MM.1S (cell line): ENCODE measurements at regions not wholly inside any gene's neighbourhood (a gene's known extent, or its start where the extent isn't known, plus 50 kb on each side); places are given as distances from the start of the nearest gene placed in this dataset.

Source experiments
- DNase-seq: peaks from one replicate; pipeline ENCODE4 v3.0.0-alpha.2; 2015
- H2AFZ ChIP-seq: fragments of 300-600 bp; sonication (generic); 2 replicates; pipeline ENCODE4 v1.6.0; 2016; ENCODE audit warnings: antibody characterized with exemption, low read length
- H3F3A ChIP-seq: fragments of 300-600 bp; sonication (generic); 2 replicates; pipeline ENCODE4 v1.6.1; 2016; ENCODE audit warnings: mild to moderate bottlenecking, antibody characterized with exemption, low read length, moderate library complexity, mixed read lengths; ENCODE audit not compliant: insufficient read depth
- H3K27ac ChIP-seq: fragments of 300-600 bp; sonication (generic); 2 replicates; pipeline ENCODE4 v1.5.1; 2016; ENCODE audit warnings: mild to moderate bottlenecking, low read length
- H3K27me3 ChIP-seq: fragments of 300-600 bp; sonication (generic); replicated peaks from 2 replicates; pipeline ENCODE4 v1.6.0; 2016; ENCODE audit warnings: low read length; ENCODE audit not compliant: insufficient read depth
- H3K36me3 ChIP-seq: fragments of 300-600 bp; sonication (generic); replicated peaks from 2 replicates; pipeline ENCODE4 v1.6.1; 2016; ENCODE audit warnings: mild to moderate bottlenecking, low read length, mixed read lengths; ENCODE audit not compliant: insufficient read depth
- H3K4me1 ChIP-seq: fragments of 300-600 bp; sonication (generic); 2 replicates; pipeline ENCODE4 v1.6.1; 2016; ENCODE audit warnings: low read length, mixed read lengths
- H3K4me2 ChIP-seq: fragments of 300-600 bp; sonication (generic); 2 replicates; pipeline ENCODE4 v1.6.0; 2016; ENCODE audit warnings: low read depth, low read length
- H3K4me3 ChIP-seq: fragments of 300-600 bp; sonication (generic); 2 replicates; pipeline ENCODE4 v1.5.1; 2016; ENCODE audit warnings: low read length, mixed read lengths
- H3K79me2 ChIP-seq: fragments of 300-600 bp; sonication (generic); 2 replicates; pipeline ENCODE4 v1.6.1; 2016; ENCODE audit warnings: mixed run types, low read length, mixed read lengths
- H3K9ac ChIP-seq: fragments of 300-600 bp; sonication (generic); 2 replicates; pipeline ENCODE4 v1.6.1; 2016; ENCODE audit warnings: low read length, mixed read lengths
- H3K9me2 ChIP-seq: fragments of 300-600 bp; sonication (generic); replicated peaks from 2 replicates; pipeline ENCODE4 v1.6.1; 2016; ENCODE audit warnings: mild to moderate bottlenecking, low read length, mixed read lengths; ENCODE audit not compliant: insufficient read depth
- H3K9me3 ChIP-seq: fragments of 300-600 bp; sonication (generic); replicated peaks from 2 replicates; pipeline ENCODE4 v1.6.1; 2016; ENCODE audit warnings: mild to moderate bottlenecking, low read length, mixed read lengths; ENCODE audit not compliant: insufficient read depth
- H4K20me1 ChIP-seq: fragments of 300-600 bp; sonication (generic); 2 replicates; pipeline ENCODE4 v1.6.1; 2016; ENCODE audit warnings: mild to moderate bottlenecking, low read length, moderate library complexity, mixed read lengths; ENCODE audit not compliant: insufficient read depth
- EZH2 ChIP-seq: fragments of 300-600 bp; sonication (generic); optimal IDR thresholded peaks from 2 replicates; pipeline ENCODE3; 2017; ENCODE audit warnings: low read depth, mild to moderate bottlenecking, antibody characterized with exemption, low read length, mixed read lengths
- EZH2phosphoT487 ChIP-seq: fragments of 300-600 bp; sonication (generic); IDR thresholded peaks from 2 replicates; pipeline ENCODE4 v1.6.1; 2018; ENCODE audit warnings: antibody characterized with exemption, low read length
- TF ChIP-seq, protein P1 (sequence below): fragments of 300-600 bp; sonication (generic); IDR thresholded peaks from 2 replicates; pipeline ENCODE4 v1.5.1; 2016; ENCODE audit warnings: antibody characterized with exemption, low read length, mixed read lengths

DNA sequence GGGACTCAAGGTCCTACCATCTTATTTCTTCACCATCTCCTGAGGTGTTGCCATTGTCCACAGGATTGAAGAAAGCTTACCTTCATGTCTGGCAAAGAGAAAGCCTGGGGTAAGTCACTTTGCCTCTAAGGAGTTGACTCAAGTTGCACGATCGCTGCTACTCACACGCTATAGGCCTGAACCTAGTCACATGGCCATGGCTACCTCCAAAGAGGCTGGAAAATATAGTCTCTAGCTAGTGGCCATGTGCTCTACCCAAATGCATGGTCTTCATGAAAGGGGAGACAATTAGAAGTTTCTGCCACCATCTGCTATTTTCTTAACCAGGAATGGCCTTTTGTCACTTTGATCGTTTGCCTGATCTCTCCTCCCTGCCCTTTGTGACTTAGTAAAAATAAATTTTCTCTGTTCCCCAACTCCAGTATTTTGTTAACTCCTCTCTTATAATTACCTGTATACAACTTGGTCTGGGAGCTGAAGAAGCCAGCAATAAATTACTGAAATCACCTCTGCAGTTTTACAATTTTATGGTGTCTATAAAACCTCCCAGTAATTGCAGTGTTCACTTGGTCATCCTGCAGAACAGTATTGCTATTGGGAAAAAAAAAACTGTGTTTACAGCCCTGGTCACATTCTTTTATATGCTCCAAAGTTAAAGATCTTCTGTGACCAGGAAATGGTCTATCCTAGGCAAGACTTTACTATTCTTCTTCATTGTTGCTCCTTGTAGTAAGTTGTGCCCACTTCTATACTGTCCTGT, 126.7 kb upstream of the TSPAN5 start:
- H3K9ac ChIP-seq = no peak overlapping the region
- TF ChIP-seq, protein P1, sequence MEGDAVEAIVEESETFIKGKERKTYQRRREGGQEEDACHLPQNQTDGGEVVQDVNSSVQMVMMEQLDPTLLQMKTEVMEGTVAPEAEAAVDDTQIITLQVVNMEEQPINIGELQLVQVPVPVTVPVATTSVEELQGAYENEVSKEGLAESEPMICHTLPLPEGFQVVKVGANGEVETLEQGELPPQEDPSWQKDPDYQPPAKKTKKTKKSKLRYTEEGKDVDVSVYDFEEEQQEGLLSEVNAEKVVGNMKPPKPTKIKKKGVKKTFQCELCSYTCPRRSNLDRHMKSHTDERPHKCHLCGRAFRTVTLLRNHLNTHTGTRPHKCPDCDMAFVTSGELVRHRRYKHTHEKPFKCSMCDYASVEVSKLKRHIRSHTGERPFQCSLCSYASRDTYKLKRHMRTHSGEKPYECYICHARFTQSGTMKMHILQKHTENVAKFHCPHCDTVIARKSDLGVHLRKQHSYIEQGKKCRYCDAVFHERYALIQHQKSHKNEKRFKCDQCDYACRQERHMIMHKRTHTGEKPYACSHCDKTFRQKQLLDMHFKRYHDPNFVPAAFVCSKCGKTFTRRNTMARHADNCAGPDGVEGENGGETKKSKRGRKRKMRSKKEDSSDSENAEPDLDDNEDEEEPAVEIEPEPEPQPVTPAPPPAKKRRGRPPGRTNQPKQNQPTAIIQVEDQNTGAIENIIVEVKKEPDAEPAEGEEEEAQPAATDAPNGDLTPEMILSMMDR = no peak

DNA sequence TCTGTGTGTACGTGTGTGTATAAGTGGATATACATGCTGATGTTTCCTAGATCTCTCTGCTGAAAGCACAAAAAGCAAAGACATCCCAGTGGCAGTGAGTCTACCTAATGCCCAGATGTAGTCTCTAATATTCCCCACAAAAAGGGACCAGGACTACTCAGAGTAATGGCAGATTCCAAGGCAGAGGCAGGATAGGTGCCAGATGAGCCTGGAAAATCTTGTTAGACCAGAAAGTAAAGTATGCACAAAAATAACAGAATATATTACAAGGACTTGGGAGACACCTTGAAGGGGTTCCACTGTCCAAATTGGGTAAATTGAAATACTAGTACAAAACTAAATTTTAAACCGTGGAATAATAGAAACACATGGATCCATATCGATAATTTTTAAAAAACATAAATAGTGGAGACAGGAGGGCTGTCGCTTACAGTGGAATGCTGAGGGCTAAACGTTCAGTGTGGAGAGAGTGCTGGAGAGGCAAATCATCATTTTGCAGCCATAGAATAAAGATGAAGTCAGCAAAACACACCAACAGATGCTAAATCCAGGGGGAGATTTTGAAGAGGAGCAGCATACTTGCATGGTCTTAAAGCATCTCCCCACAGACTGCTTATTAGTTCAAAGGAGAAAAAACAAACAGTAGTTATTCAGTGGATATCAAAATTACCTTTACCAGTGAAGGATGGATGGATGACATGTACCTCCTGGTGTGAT, 123.4 kb upstream of the TSPAN5 start:
- H3K9me2 ChIP-seq = no peaks in the 10 kb centered on the region
- H3K9me3 ChIP-seq = no peaks in the 10 kb centered on the region
- H3K27ac ChIP-seq = no peak overlapping the region
- H3K4me1 ChIP-seq = no peaks in the 10 kb centered on the region
- H3K4me2 ChIP-seq = no peak overlapping the region
- H3K36me3 ChIP-seq = no peaks in the 10 kb centered on the region
- H3K4me3 ChIP-seq = no peak overlapping the region
- H3K79me2 ChIP-seq = no peaks in the 10 kb centered on the region
- H2AFZ ChIP-seq = no peak overlapping the region
- H3K27me3 ChIP-seq = no peaks in the 10 kb centered on the region
- H4K20me1 ChIP-seq = no peaks in the 10 kb centered on the region
- H3K9ac ChIP-seq = no peak overlapping the region
- TF ChIP-seq EZH2phosphoT487 (no peak), EZH2 (no peak)
- TF ChIP-seq, protein P1 = no peak
- no peak for DNase-seq
- no peaks in the 10 kb centered on the region for H3F3A ChIP-seq

More for the DNA sequence above, 126.7 kb upstream of the TSPAN5 start:
- Histone ChIP-seq H3K9me3 (no peaks in the 10 kb centered on the region), H3K9me2 (no peaks in the 10 kb centered on the region), H3K79me2 (no peaks in the 10 kb centered on the region), H4K20me1 (no peaks in the 10 kb centered on the region), H3K27ac (no peak overlapping the region), H3K4me3 (no peak overlapping the region), H3K36me3 (no peaks in the 10 kb centered on the region), H3K4me2 (no peak overlapping the region), H3K4me1 (no peaks in the 10 kb centered on the region), H3F3A (no peaks in the 10 kb centered on the region), H2AFZ (no peak overlapping the region), H3K27me3 (no peaks in the 10 kb centered on the region)
- DNase-seq = no peak

DNA sequence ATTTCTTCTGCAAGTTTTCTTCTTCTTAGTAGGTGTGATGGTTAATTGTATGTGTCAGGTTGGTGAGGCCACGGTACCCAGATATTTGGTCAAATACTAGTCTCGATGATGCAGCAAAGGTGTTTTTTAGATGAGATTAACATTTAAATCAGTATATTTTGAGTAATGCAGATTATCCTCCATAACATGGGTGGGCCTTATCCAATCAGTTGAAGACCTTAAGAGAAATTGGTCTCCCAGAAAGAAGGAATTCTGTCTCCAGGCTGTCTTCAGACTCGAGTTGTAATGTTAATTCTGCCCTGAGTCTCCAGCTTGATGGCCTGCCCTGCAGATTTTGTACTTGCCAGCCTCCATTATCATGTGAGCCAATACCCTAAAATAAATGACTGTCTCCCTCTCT, 122.5 kb upstream of the TSPAN5 start:
- no peaks in the 10 kb centered on the region for H3K27me3 ChIP-seq
- DNase-seq = no peak
- TF ChIP-seq EZH2 (no peak), EZH2phosphoT487 (no peak)
- TF ChIP-seq, protein P1 = no peak
- H4K20me1 ChIP-seq = no peaks in the 10 kb centered on the region
- H3K36me3 ChIP-seq = no peaks in the 10 kb centered on the region
- no peak overlapping the region for H3K4me3 ChIP-seq
- no peak overlapping the region for H3K4me2 ChIP-seq
- no peaks in the 10 kb centered on the region for H3K4me1 ChIP-seq
- H3K79me2 ChIP-seq = no peaks in the 10 kb centered on the region
- H3K9me3 ChIP-seq = no peaks in the 10 kb centered on the region
- H2AFZ ChIP-seq = no peak overlapping the region
- H3F3A ChIP-seq = no peaks in the 10 kb centered on the region
- H3K9ac ChIP-seq = no peak overlapping the region
- no peak overlapping the region for H3K27ac ChIP-seq
- H3K9me2 ChIP-seq = no peaks in the 10 kb centered on the region
